H1 (cell line): ENCODE measurements at regions not wholly inside any gene's neighbourhood (a gene's known extent, or its start where the extent isn't known, plus 50 kb on each side); places are given as distances from the start of the nearest gene placed in this dataset.

Source experiments
- CTCF ChIA-PET: fragments of 300-600 bp; sonication (Branson Sonifier 250); formaldehyde crosslinking; loops from one replicate; lab custom pipeline; 2021; ENCODE audit not compliant: partially characterized antibody; lab: Charles Lee
- POLR2A ChIA-PET: fragments of 300-600 bp; sonication (Branson Sonifier 250); formaldehyde crosslinking; loops from one replicate; lab custom pipeline; 2021; ENCODE audit warnings: inconsistent platforms; ENCODE audit not compliant: partially characterized antibody; lab: Charles Lee
- DNase-seq, 2 experiments: peaks; one replicate each; pipeline versions ENCODE4 v3.0.0 to v3.0.0-alpha.2; 2010 to 2022; ENCODE audit warnings: low spot score in 2 of 2, low read depth in 1 of 2, mixed read lengths in 1 of 2
- FAIRE-seq: peaks from 2 replicates; lab custom pipeline; 2011; peaks lifted over from hg19 to GRCh38; lab: Jason Lieb, UNC
- H2AFZ ChIP-seq: 2 replicates; pipeline ENCODE4 v1.8.1; 2012; ENCODE audit warnings: low read length, inconsistent platforms
- H2AK5ac ChIP-seq: 2 replicates; pipeline ENCODE4 v1.6.1; 2013; ENCODE audit warnings: low read depth, low read length
- H2BK120ac ChIP-seq: replicated peaks from 2 replicates; pipeline ENCODE3; 2013; ENCODE audit warnings: low read depth, low read length, inconsistent platforms
- H2BK12ac ChIP-seq: 2 replicates; pipeline ENCODE4 v1.6.1; 2013; ENCODE audit warnings: low read depth, low read length
- H2BK15ac ChIP-seq: 2 replicates; pipeline ENCODE4 v1.6.1; 2013; ENCODE audit warnings: low read length
- H2BK20ac ChIP-seq: 2 replicates; pipeline ENCODE4 v1.6.1; 2013; ENCODE audit warnings: low read length
- H2BK5ac ChIP-seq: 2 replicates; pipeline ENCODE4 v1.6.1; 2013; ENCODE audit warnings: low read depth, low read length
- H3K14ac ChIP-seq: 2 replicates; pipeline ENCODE4 v1.6.1; 2013; ENCODE audit warnings: inconsistent platforms; ENCODE audit not compliant: insufficient read length
- H3K18ac ChIP-seq: 2 replicates; pipeline ENCODE4 v1.6.1; 2013; ENCODE audit warnings: low read length; ENCODE audit errors: extremely low read depth
- H3K23ac ChIP-seq: 2 replicates; pipeline ENCODE4 v1.6.1; 2013; ENCODE audit warnings: inconsistent platforms; ENCODE audit not compliant: insufficient read length
- H3K23me2 ChIP-seq: 2 replicates; pipeline ENCODE4 v1.6.1; 2013; ENCODE audit warnings: low read depth, low read length
- H3K27ac ChIP-seq: 2 replicates; pipeline ENCODE4 v1.6.1; 2011; ENCODE audit warnings: low read depth, low read length, inconsistent platforms
- H3K27me3 ChIP-seq, 4 experiments: replicated peaks in 1 of 4; 1 replicate in 1 of 4; 2 replicates in 3 of 4; pipeline versions ENCODE4 v1.6.1 to v1.8.1; 2011 to 2013; ENCODE audit warnings: low read length in 3 of 4, mild to moderate bottlenecking in 3 of 4, inconsistent platforms in 2 of 4, mixed read lengths in 2 of 4, moderate library complexity in 1 of 4; ENCODE audit not compliant: control insufficient read depth in 3 of 4, insufficient read depth in 3 of 4; ENCODE audit errors: extremely low read depth in 1 of 4
- H3K36me3 ChIP-seq, 4 experiments: 2 replicates each; pipeline versions ENCODE4 v1.6.1 to v1.8.1; 2011 to 2013; ENCODE audit warnings: mild to moderate bottlenecking in 4 of 4, low read length in 3 of 4, moderate library complexity in 2 of 4, control low read depth in 1 of 4, inconsistent platforms in 1 of 4; ENCODE audit not compliant: insufficient read depth in 4 of 4, control insufficient read depth in 2 of 4
- H3K4ac ChIP-seq: replicated peaks from 2 replicates; pipeline ENCODE3; 2013; ENCODE audit warnings: low read length, low read depth, mixed read lengths, inconsistent platforms; ENCODE audit not compliant: insufficient read length
- H3K4me1 ChIP-seq, 4 experiments: replicated peaks in 1 of 4; 1 replicate in 1 of 4; 2 replicates in 3 of 4; pipeline versions ENCODE4 v1.6.1 to v1.8.1; 2011 to 2013; ENCODE audit warnings: low read length in 3 of 4, inconsistent platforms in 2 of 4, mixed read lengths in 1 of 4; ENCODE audit not compliant: insufficient read depth in 4 of 4, control insufficient read depth in 3 of 4
- H3K4me2 ChIP-seq, 2 experiments: 2 replicates each; pipeline versions ENCODE4 v1.6.1 to v1.8.1; 2011 to 2013; ENCODE audit warnings: low read depth in 2 of 2, low read length in 2 of 2, control low read depth in 1 of 2, inconsistent platforms in 1 of 2, mild to moderate bottlenecking in 1 of 2; ENCODE audit not compliant: insufficient read depth in 1 of 2
- H3K4me3 ChIP-seq, 4 experiments: fragments of 200-600, 300-600 bp in 1 of 4; sonication (generic), shearing (Covaris generic), sonication (Bioruptor Twin) in 1 of 4; 2 replicates each; pipeline versions ENCODE4 v1.5.1 to v1.8.1; 2011 to 2016; ENCODE audit warnings: low read length in 4 of 4, low read depth in 3 of 4, control low read depth in 2 of 4, inconsistent platforms in 2 of 4, mild to moderate bottlenecking in 2 of 4, mixed read lengths in 1 of 4, moderate library complexity in 1 of 4; ENCODE audit not compliant: insufficient read depth in 2 of 4; ENCODE audit errors: extremely low read depth in 1 of 4
- H3K56ac ChIP-seq: replicated peaks from 2 replicates; pipeline ENCODE3; 2013; ENCODE audit warnings: low read depth, mild to moderate bottlenecking, mixed read lengths, low read length, inconsistent platforms; ENCODE audit not compliant: insufficient read length
- H3K79me1 ChIP-seq: 2 replicates; pipeline ENCODE4 v1.6.1; 2013; ENCODE audit warnings: low read depth, low read length, control low read depth
- H3K79me2 ChIP-seq, 2 experiments: 2 replicates each; pipeline versions ENCODE4 v1.6.1 to v1.8.1; 2012 to 2013; ENCODE audit warnings: low read length in 2 of 2, mild to moderate bottlenecking in 2 of 2, inconsistent platforms in 1 of 2; ENCODE audit not compliant: insufficient read depth in 2 of 2, control insufficient read depth in 1 of 2
- H3K9ac ChIP-seq, 4 experiments: replicated peaks in 1 of 4; 1 replicate in 1 of 4; 2 replicates in 3 of 4; pipeline versions ENCODE4 v1.6.1 to v1.8.1; 2011 to 2013; ENCODE audit warnings: low read depth in 3 of 4, low read length in 3 of 4, control low read depth in 2 of 4, mild to moderate bottlenecking in 2 of 4, moderate library complexity in 2 of 4, inconsistent platforms in 1 of 4; ENCODE audit errors: extremely low read depth in 1 of 4
- H3K9me3 ChIP-seq, 2 experiments: 2 replicates each; pipeline versions ENCODE4 v1.6.1 to v1.8.1; 2012 to 2013; ENCODE audit warnings: mild to moderate bottlenecking in 2 of 2, moderate library complexity in 2 of 2, control low read depth in 1 of 2, inconsistent platforms in 1 of 2, low read depth in 1 of 2, low read length in 1 of 2, mixed read lengths in 1 of 2; ENCODE audit not compliant: insufficient read depth in 2 of 2
- H4K20me1 ChIP-seq, 2 experiments: replicated peaks in 1 of 2; 2 replicates each; pipeline versions ENCODE3 to v1.8.1; 2011 to 2013; ENCODE audit warnings: inconsistent platforms in 2 of 2, low read length in 2 of 2, mild to moderate bottlenecking in 1 of 2; ENCODE audit not compliant: insufficient read depth in 2 of 2, control insufficient read depth in 1 of 2
- H4K5ac ChIP-seq: 2 replicates; pipeline ENCODE4 v1.6.1; 2013; ENCODE audit warnings: low read length, low read depth, mixed read lengths, inconsistent platforms; ENCODE audit not compliant: insufficient read length
- H4K8ac ChIP-seq: 2 replicates; pipeline ENCODE4 v1.8.0; 2013; ENCODE audit warnings: mild to moderate bottlenecking, moderate library complexity, low read length, inconsistent platforms; ENCODE audit not compliant: insufficient read depth; ENCODE audit errors: extremely low read depth
- H4K91ac ChIP-seq: replicated peaks from 2 replicates; pipeline ENCODE3; 2013; ENCODE audit warnings: low read length, mixed read lengths, inconsistent platforms; ENCODE audit not compliant: insufficient read length
- NANOG ChIP-seq: IDR thresholded peaks from 2 replicates; pipeline ENCODE4 v1.6.1; 2011; ENCODE audit warnings: low read length, low read depth, mild to moderate bottlenecking, inconsistent platforms; ENCODE audit not compliant: insufficient read depth, poor library complexity, severe bottlenecking
- WGBS, 2 experiments: shearing (Covaris generic) in 1 of 2; methylation state at CpG; one replicate each; pipeline versions ENCODE4 v1.1.6 to v1.1.7; 2013 to 2015; ENCODE audit warnings: low lambda C conversion rate in 2 of 2, mixed read lengths in 2 of 2, inconsistent platforms in 1 of 2, low coverage in 1 of 2, missing lambda C conversion rate in 1 of 2; ENCODE audit not compliant: insufficient replicate concordance in 2 of 2, insufficient coverage in 1 of 2, insufficient read length in 1 of 2; ENCODE audit errors: extremely low coverage in 1 of 2, missing lambda C conversion rate in 1 of 2; 5-methylcytosine and 5-hydroxymethylcytosine counted together

GRCh38 chr15:53445531-53445930 lies 313.9 kb downstream of the WDR72 start:
- Histone ChIP-seq H3K56ac (no peak overlapping the region), H4K20me1 (no peaks in the 10 kb centered on the region), H2BK120ac (no peak overlapping the region)
- no peak for DNase-seq
- TF ChIP-seq NANOG: no peak
- TF ChIP-seq, all 59 proteins: peak for 0
- ChIA-PET POLR2A (no interaction called here), CTCF (interaction anchor here (0.6 kb wide), 1 partner anchor 12 kb away, joined by 3 read pairs; no protein-coding TSS in a partner anchor)
- no peak for FAIRE-seq
- no peak overlapping the region for H3K27ac ChIP-seq
- no peak overlapping the region for H4K5ac ChIP-seq
- no peak overlapping the region for H4K8ac ChIP-seq
- no peak overlapping the region for H2AFZ ChIP-seq
- H2BK15ac ChIP-seq: no peak overlapping the region
- no peak overlapping the region for H4K91ac ChIP-seq
- 92% methylated on average over 7 of the region's 7 CpGs; no CpG with 5 or more reads in 1 of the 2 experiments for WGBS, 2 experiments
- no peak overlapping the region for H2BK20ac ChIP-seq
- no peak overlapping the region for H2BK12ac ChIP-seq
- H3K4me1 ChIP-seq: peaks cover 2 to 10% (median 6%) of the 10 kb centered on the region in 4 experiments; a peak in 5 of 7 replicates
- H3K9ac ChIP-seq: no peak overlapping the region
- no peaks in the 10 kb centered on the region for H3K79me1 ChIP-seq
- no peak overlapping the region for H3K4me3 ChIP-seq
- no peak overlapping the region for H3K18ac ChIP-seq
- no peaks in the 10 kb centered on the region for H3K9me3 ChIP-seq
- no peak overlapping the region for H2BK5ac ChIP-seq
- H3K4me2 ChIP-seq: no peak overlapping the region
- H3K23ac ChIP-seq: no peak overlapping the region
- no peaks in the 10 kb centered on the region for H3K23me2 ChIP-seq
- H3K4ac ChIP-seq: no peak overlapping the region
- H2AK5ac ChIP-seq: no peak overlapping the region
- no peaks in the 10 kb centered on the region for H3K79me2 ChIP-seq
- no peaks in the 10 kb centered on the region for H3K36me3 ChIP-seq
- no peak overlapping the region for H3K14ac ChIP-seq
- H3K27me3 ChIP-seq: no peaks in the 10 kb centered on the region
